ENCODE measurements at regions not wholly inside any gene's neighbourhood (a gene's known extent, or its start where the extent isn't known, plus 50 kb on each side); places are given as distances from the start of the nearest gene placed in this dataset.

- Histone ChIP-seq H3K36me3 (replicated peaks; ENCODE audit: control insufficient read depth, insufficient read depth, low read length) (no peaks in the 10 kb centered on the region), H3K27me3 (ENCODE audit: control insufficient read depth, insufficient read depth, low read length) (no peaks in the 10 kb centered on the region), H3K4me3 (ENCODE audit: insufficient read depth, low read depth, low read length) (no peak overlapping the region)
- DNase-seq, result no peak
Observed at GRCh38 chr5:175579742-175580432, 78.0 kb upstream of the HRH2 start.

GRCh38 chr5:175582697-175583096, 75.2 kb upstream of the HRH2 start:
- Histone ChIP-seq H3K4me3 (ENCODE audit: insufficient read depth, low read depth, low read length) (no peak overlapping the region), H3K36me3 (replicated peaks; ENCODE audit: control insufficient read depth, insufficient read depth, low read length) (no peaks in the 10 kb centered on the region), H3K27me3 (ENCODE audit: control insufficient read depth, insufficient read depth, low read length) (no peaks in the 10 kb centered on the region)
- no peak for DNase-seq

DNA sequence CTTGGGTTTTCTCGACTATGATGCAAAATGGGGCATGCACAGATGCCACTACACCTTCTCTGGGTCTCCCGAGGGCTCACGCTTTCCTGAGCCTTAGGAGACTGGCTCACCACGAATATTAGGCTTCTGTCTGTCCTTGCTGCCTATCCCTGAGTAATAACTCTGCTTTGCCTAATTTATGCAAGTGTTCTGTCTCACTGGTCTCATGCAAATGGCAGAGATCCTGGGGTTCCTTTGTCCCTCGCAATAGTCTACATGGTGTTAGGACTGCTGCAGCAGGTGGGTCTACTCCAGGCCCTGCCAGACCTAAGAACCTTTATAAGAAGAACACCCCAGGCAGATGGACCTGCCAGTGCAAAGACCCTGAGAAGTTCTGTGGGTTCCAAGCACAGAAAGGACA, 72.3 kb upstream of the HRH2 start:
- H3K27me3 ChIP-seq (ENCODE audit: control insufficient read depth, insufficient read depth, low read length), result no peaks in the 10 kb centered on the region
- H3K36me3 ChIP-seq (replicated peaks; ENCODE audit: control insufficient read depth, insufficient read depth, low read length), result no peaks in the 10 kb centered on the region
- DNase-seq, result no peak
- H3K4me3 ChIP-seq (ENCODE audit: insufficient read depth, low read depth, low read length), result no peak overlapping the region

GRCh38 chr5:175588709-175589429, 69.0 kb upstream of the HRH2 start:
- H3K27me3 ChIP-seq (ENCODE audit: control insufficient read depth, insufficient read depth, low read length), result no peaks in the 10 kb centered on the region
- no peak for DNase-seq
- no peaks in the 10 kb centered on the region for H3K36me3 ChIP-seq (replicated peaks; ENCODE audit: control insufficient read depth, insufficient read depth, low read length)
- no peak overlapping the region for H3K4me3 ChIP-seq (ENCODE audit: insufficient read depth, low read depth, low read length)

- H3K27me3 ChIP-seq (ENCODE audit: control insufficient read depth, insufficient read depth, low read length), result no peaks in the 10 kb centered on the region
- no peaks in the 10 kb centered on the region for H3K36me3 ChIP-seq (replicated peaks; ENCODE audit: control insufficient read depth, insufficient read depth, low read length)
- DNase-seq, result no peak
- H3K4me3 ChIP-seq (ENCODE audit: insufficient read depth, low read depth, low read length), result no peak overlapping the region
Observed at GRCh38 chr5:175589714-175590113, 68.2 kb upstream of the HRH2 start.

DNA sequence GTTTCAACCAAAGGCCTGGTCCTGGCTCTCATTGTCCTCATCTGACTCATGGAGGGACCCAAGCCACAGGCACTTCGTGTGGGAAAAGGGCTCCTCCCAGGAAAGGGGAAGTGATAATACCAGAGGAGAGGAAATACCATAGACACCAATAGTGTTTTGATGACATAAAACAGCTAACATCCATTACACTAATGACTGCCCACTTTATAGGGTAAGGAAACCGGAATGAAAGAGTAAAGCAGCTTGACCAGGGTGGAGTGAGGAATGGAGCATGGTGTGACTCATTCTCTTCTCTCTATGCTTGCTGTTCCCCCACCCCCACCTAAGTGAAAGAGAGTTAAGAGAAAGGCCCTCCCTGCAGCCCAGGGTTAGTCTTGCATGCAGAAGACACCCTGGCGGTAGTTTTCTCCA, 67.4 kb upstream of the HRH2 start:
- H3K27me3 ChIP-seq (ENCODE audit: control insufficient read depth, insufficient read depth, low read length), result no peaks in the 10 kb centered on the region
- DNase-seq, result no peak
- no peak overlapping the region for H3K4me3 ChIP-seq (ENCODE audit: insufficient read depth, low read depth, low read length)
- H3K36me3 ChIP-seq (replicated peaks; ENCODE audit: control insufficient read depth, insufficient read depth, low read length), result no peaks in the 10 kb centered on the region

DNA sequence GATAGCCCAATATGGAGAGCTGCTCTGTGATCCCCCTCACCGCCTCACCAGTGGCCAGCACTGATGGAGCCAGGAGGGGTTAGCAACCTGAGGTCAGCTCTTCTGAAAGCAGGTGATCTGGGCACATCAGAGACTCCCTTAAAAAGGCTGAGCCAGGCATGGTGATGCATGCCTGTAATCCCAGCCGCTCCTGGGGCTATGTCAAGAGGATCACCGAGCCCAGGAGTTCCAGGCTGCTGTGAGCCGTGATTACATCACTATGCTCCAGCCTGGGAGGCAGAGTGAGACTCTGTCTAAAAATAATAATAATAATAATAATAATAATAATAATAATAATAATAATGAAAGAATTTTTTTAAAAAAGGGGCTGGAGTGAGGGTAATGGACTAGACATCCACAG, 66.6 kb upstream of the HRH2 start:
- Histone ChIP-seq H3K4me3 (ENCODE audit: insufficient read depth, low read depth, low read length) (no peak overlapping the region), H3K36me3 (replicated peaks; ENCODE audit: control insufficient read depth, insufficient read depth, low read length) (no peaks in the 10 kb centered on the region), H3K27me3 (ENCODE audit: control insufficient read depth, insufficient read depth, low read length) (no peaks in the 10 kb centered on the region)
- DNase-seq, result no peak

- H3K4me3 ChIP-seq (ENCODE audit: insufficient read depth, low read depth, low read length), result no peak overlapping the region
- H3K27me3 ChIP-seq (ENCODE audit: control insufficient read depth, insufficient read depth, low read length), result no peaks in the 10 kb centered on the region
- DNase-seq, result no peak
- no peaks in the 10 kb centered on the region for H3K36me3 ChIP-seq (replicated peaks; ENCODE audit: control insufficient read depth, insufficient read depth, low read length)
Observed at GRCh38 chr5:175593794-175594193, 64.1 kb upstream of the HRH2 start.

GRCh38 chr5:175595905-175596304, 62.0 kb upstream of the HRH2 start:
- Histone ChIP-seq H3K27me3 (ENCODE audit: control insufficient read depth, insufficient read depth, low read length) (no peaks in the 10 kb centered on the region), H3K4me3 (ENCODE audit: insufficient read depth, low read depth, low read length) (no peak overlapping the region), H3K36me3 (replicated peaks; ENCODE audit: control insufficient read depth, insufficient read depth, low read length) (no peaks in the 10 kb centered on the region)
- DNase-seq, result no peak

DNA sequence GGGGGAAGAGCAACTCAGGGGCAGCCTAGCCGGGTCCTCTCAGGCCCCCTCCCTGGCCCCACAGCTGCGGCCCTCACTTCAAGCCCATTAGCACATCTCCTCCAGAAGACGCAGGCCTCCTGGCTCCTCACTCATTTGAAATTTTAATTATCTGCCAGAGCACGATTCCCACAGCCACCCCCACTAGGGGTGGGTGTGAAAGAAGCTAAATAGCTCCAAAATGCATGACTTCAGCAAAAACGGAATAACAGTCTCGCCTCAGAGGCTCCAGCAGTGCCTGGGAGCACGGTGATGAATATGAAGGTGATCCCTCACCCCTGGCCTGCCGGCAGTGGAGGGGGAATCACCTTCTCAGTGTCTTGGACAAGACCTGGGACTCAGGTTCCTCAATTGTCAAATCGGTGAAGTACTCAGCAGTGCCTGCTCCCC, 61.1 kb upstream of the HRH2 start:
- Histone ChIP-seq H3K4me3 (ENCODE audit: insufficient read depth, low read depth, low read length) (no peak overlapping the region), H3K27me3 (ENCODE audit: control insufficient read depth, insufficient read depth, low read length) (no peaks in the 10 kb centered on the region), H3K36me3 (replicated peaks; ENCODE audit: control insufficient read depth, insufficient read depth, low read length) (no peaks in the 10 kb centered on the region)
- DNase-seq, result peak; percentile 56

DNA sequence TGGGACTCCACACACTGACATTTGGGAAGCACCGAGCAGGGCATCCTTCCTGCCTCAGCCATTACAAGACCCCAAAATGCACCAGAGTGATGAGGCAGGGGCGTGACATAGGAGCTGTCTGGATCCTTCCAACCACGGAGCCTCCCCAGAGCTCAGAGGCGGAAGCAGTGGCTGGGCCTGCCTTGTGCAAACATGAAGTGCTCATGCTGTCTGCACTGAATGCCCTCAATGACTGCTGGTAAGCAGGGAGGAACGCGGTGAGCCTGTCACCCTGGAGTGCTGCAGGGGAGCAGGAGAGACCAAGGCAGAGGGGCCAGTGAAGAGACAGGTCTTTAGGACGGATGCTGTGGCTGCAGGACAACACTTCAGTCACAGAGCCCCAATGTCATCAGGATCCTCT, 60.2 kb upstream of the HRH2 start:
- no peaks in the 10 kb centered on the region for H3K36me3 ChIP-seq (replicated peaks; ENCODE audit: control insufficient read depth, insufficient read depth, low read length)
- no peak for DNase-seq
- no peaks in the 10 kb centered on the region for H3K27me3 ChIP-seq (ENCODE audit: control insufficient read depth, insufficient read depth, low read length)
- no peak overlapping the region for H3K4me3 ChIP-seq (ENCODE audit: insufficient read depth, low read depth, low read length)

GRCh38 chr5:175598774-175599173, 59.1 kb upstream of the HRH2 start:
- Histone ChIP-seq H3K36me3 (replicated peaks; ENCODE audit: control insufficient read depth, insufficient read depth, low read length) (no peaks in the 10 kb centered on the region), H3K4me3 (ENCODE audit: insufficient read depth, low read depth, low read length) (no peak overlapping the region), H3K27me3 (ENCODE audit: control insufficient read depth, insufficient read depth, low read length) (no peaks in the 10 kb centered on the region)
- no peak for DNase-seq

GRCh38 chr5:175599210-175599609, 58.7 kb upstream of the HRH2 start:
- Histone ChIP-seq H3K27me3 (ENCODE audit: control insufficient read depth, insufficient read depth, low read length) (no peaks in the 10 kb centered on the region), H3K4me3 (ENCODE audit: insufficient read depth, low read depth, low read length) (no peak overlapping the region), H3K36me3 (replicated peaks; ENCODE audit: control insufficient read depth, insufficient read depth, low read length) (no peaks in the 10 kb centered on the region)
- DNase-seq, result no peak

DNA sequence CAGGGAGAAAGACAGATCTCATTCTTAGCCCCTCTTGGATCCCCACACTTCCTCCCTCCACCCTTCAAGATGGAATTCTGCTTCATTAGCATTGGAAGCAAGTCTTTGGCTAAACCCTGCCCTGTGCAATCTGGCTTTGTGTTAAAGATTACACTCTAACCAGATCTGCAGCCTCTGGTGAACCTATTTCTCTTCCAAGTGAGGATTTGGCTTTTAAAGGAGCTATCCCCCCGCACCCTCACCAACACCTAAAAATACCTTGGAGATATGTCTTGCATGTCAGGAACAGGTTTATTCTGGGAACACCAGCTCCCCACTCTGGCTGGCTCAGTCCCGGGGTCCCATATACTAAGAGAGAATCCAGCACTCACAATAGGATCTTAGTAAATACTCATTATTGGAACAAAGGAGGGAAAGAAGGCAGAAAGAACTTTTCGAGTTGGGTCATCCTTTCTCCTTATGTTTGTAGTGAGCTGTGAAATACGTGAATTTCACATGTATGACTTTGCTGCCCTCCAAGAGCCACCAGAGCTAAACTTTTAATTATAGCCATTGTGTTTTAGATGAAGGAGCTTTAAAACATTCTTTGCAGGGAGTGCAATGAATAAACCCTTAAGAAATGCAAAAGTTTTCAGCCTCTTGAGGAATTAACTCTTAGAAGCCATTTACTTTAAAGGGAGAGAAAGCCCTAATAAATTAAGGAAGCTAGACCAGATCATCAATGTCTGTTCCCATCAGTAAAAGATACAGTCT, 53.7 kb upstream of the HRH2 start:
- Histone ChIP-seq H3K36me3 (replicated peaks; ENCODE audit: control insufficient read depth, insufficient read depth, low read length) (no peaks in the 10 kb centered on the region), H3K4me3 (ENCODE audit: insufficient read depth, low read depth, low read length) (no peak overlapping the region), H3K27me3 (ENCODE audit: control insufficient read depth, insufficient read depth, low read length) (no peaks in the 10 kb centered on the region)
- DNase-seq, result peak; percentile 66

GRCh38 chr5:175606409-175606808, 51.5 kb upstream of the HRH2 start:
- no peak for DNase-seq
- no peak overlapping the region for H3K4me3 ChIP-seq (ENCODE audit: insufficient read depth, low read depth, low read length)
- H3K36me3 ChIP-seq (replicated peaks; ENCODE audit: control insufficient read depth, insufficient read depth, low read length), result no peaks in the 10 kb centered on the region
- H3K27me3 ChIP-seq (ENCODE audit: control insufficient read depth, insufficient read depth, low read length), result no peaks in the 10 kb centered on the region

Measured in H7 (cell line).